Vagina (tissue), 2 donors: ENCODE measurements at regions not wholly inside any gene's neighbourhood (a gene's known extent, or its start where the extent isn't known, plus 50 kb on each side); places are given as distances from the start of the nearest gene placed in this dataset.

ENCODE experiments used
- CTCF ChIP-seq, 3 experiments: fragments of 450-650 bp in 2 of 3; fragments of 200-600 bp in 1 of 3; sonication (generic) in 1 of 3; IDR thresholded peaks; one replicate each; pipeline ENCODE4 v1.5.1; 2017 to 2019; ENCODE audit warnings: antibody characterized with exemption in 3 of 3, mild to moderate bottlenecking in 2 of 3, moderate library complexity in 2 of 3
- POLR2A ChIP-seq, 2 donors: fragments of 450-650 bp; IDR thresholded peaks; one replicate each; pipeline ENCODE4 v1.6.1; 2017; ENCODE audit warnings: antibody characterized with exemption in 2 of 2, mild to moderate bottlenecking in 2 of 2, moderate library complexity in 2 of 2

DNA sequence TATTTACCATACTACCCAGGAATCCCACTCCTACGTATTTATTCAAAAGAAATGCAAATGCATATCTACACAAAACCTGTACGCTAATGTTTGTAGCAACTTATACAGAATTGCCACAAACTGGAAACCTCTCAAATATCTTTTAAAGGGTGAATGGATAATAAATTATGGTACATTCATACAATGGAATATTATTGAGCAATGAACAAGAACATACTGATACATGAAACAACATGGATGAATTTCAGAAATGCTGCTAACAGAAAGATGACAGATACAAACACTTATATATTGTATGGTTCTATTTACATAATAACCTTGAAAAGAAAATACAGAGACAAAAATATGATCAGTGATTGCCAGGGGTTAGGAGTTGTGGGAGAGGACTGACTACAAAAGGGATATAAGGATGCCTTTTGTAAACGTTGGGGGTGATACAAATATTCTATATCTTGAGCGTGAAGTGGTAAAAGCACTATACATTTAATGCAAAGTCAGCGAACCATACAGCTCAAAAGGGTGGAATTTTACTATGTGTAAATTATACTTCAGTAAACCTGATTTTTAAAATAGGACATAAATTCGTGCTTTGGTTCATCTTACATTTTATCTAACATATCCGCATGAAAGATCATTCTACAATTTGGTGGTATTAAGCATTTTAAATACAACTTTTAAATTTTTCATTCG is 55.0 kb upstream of the FOXB1 start:
- no peak for TF ChIP-seq CTCF (IDR thresholded peaks at IDR 0.05)
- no peak for TF ChIP-seq POLR2A (IDR thresholded peaks at IDR 0.05)
